ENCODE measurements at regions not wholly inside any gene's neighbourhood (a gene's known extent, or its start where the extent isn't known, plus 50 kb on each side); places are given as distances from the start of the nearest gene placed in this dataset.

DNA sequence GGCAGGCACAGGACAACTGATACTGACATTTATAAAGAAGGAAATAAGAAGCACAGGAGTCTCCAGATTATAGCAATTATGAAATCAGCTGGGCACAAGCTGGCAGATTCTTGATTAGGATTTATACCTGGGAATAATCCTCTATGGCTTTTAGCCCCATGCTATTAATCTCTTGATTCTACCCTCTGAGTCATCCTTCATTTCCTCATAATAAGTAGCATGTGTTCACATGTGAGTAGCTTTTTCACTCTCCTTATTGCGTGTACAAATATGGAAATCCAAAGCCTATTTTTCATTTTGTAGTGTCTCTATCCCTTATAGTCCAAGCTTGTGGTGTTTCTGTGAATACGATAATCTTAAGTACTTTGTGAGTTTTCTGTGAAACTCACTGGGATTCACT, 185.0 kb upstream of the PRLR start:
- no peak for DNase-seq (ENCODE audit: low read depth in 1 of 2, low spot score in 2 of 2)

More for the DNA sequence above, 185.0 kb upstream of the PRLR start:
- Histone ChIP-seq H3K27ac (ENCODE audit: low read depth, low read length) (no peak overlapping the region), H3K9ac (replicated peaks in 1 of 4; ENCODE audit: extremely low read depth in 1 of 4, low read depth in 3 of 4, low read length in 3 of 4) (no peak overlapping the region), H3K23ac (ENCODE audit: insufficient read length) (no peak overlapping the region), H2BK120ac (replicated peaks; ENCODE audit: low read depth, low read length) (no peak overlapping the region), H2BK20ac (ENCODE audit: low read length) (no peak overlapping the region), H2BK12ac (ENCODE audit: low read depth, low read length) (no peak overlapping the region), H4K5ac (ENCODE audit: insufficient read length, low read depth, low read length) (no peak overlapping the region), H3K4ac (replicated peaks; ENCODE audit: insufficient read length, low read depth, low read length) (no peak overlapping the region), H4K91ac (replicated peaks; ENCODE audit: insufficient read length, low read length) (no peak overlapping the region), H3K4me3 (ENCODE audit: extremely low read depth in 1 of 4, insufficient read depth in 2 of 4, low read depth in 3 of 4, low read length in 4 of 4) (no peak overlapping the region), H3K23me2 (ENCODE audit: low read depth, low read length) (no peaks in the 10 kb centered on the region), H3K9me3 (ENCODE audit: insufficient read depth in 2 of 2, low read depth in 1 of 2, low read length in 1 of 2) (no peaks in the 10 kb centered on the region), H4K20me1 (replicated peaks in 1 of 2; ENCODE audit: control insufficient read depth in 1 of 2, insufficient read depth in 2 of 2, low read length in 2 of 2) (no peaks in the 10 kb centered on the region), H3K18ac (ENCODE audit: extremely low read depth, low read length) (no peak overlapping the region), H3K56ac (replicated peaks; ENCODE audit: insufficient read length, low read depth, low read length) (no peak overlapping the region), H3K79me2 (ENCODE audit: control insufficient read depth in 1 of 2, insufficient read depth in 2 of 2, low read length in 2 of 2) (no peaks in the 10 kb centered on the region), H3K4me1 (replicated peaks in 1 of 4; ENCODE audit: control insufficient read depth in 3 of 4, insufficient read depth in 4 of 4, low read length in 3 of 4) (no peaks in the 10 kb centered on the region), H3K79me1 (ENCODE audit: low read depth, low read length) (no peaks in the 10 kb centered on the region), H2BK15ac (ENCODE audit: low read length) (no peak overlapping the region), H3K36me3 (ENCODE audit: control insufficient read depth in 2 of 4, insufficient read depth in 4 of 4, low read length in 3 of 4) (no peaks in the 10 kb centered on the region), H2AK5ac (ENCODE audit: low read depth, low read length) (no peak overlapping the region), H2AFZ (ENCODE audit: low read length) (no peak overlapping the region), H4K8ac (ENCODE audit: extremely low read depth, insufficient read depth, low read length) (no peak overlapping the region), H3K27me3 (replicated peaks in 1 of 4; ENCODE audit: control insufficient read depth in 3 of 4, extremely low read depth in 1 of 4, insufficient read depth in 3 of 4, low read length in 3 of 4) (no peaks in the 10 kb centered on the region), H3K4me2 (ENCODE audit: insufficient read depth in 1 of 2, low read depth in 2 of 2, low read length in 2 of 2) (no peak overlapping the region), H2BK5ac (ENCODE audit: low read depth, low read length) (no peak overlapping the region), H3K14ac (ENCODE audit: insufficient read length) (no peak overlapping the region)
- CTCF ChIA-PET (ENCODE audit: partially characterized antibody), result interaction anchor here (0.9 to 2.8 kb wide), 4 partner anchors 10 to 21 kb away, joined by 3 to 14 read pairs (median 8); no protein-coding TSS in a partner anchor
- POLR2A ChIA-PET (ENCODE audit: partially characterized antibody), result no interaction called here
- WGBS, 2 experiments (ENCODE audit: extremely low coverage in 1 of 2, insufficient coverage in 1 of 2, insufficient read length in 1 of 2, insufficient replicate concordance in 2 of 2, low coverage in 1 of 2, low lambda C conversion rate in 2 of 2, missing lambda C conversion rate in 1 of 2), result 92% methylated on average over 2 of the region's 2 CpGs; no CpG with 5 or more reads in 1 of the 2 experiments
- no peak for FAIRE-seq
- no peak for TF ChIP-seq SP1 (IDR thresholded peaks at IDR 0.05; ENCODE audit: low read depth, low read length)
- no peak for TF ChIP-seq POLR2A (IDR thresholded peaks at IDR 0.05; ENCODE audit: control extremely low read depth in 1 of 2, low read depth in 2 of 2, low read length in 2 of 2)
- no peak for TF ChIP-seq NANOG (IDR thresholded peaks at IDR 0.05; ENCODE audit: insufficient read depth, low read depth, low read length, poor library complexity, severe bottlenecking)
- TF ChIP-seq CREB1 (IDR thresholded peaks at IDR 0.05), result no peak
- TF ChIP-seq SIX5 (IDR thresholded peaks at IDR 0.05; ENCODE audit: low read depth, low read length), result no peak
- no peak for TF ChIP-seq RNF2 (IDR thresholded peaks at IDR 0.05; ENCODE audit: borderline replicate concordance, low read depth, low read length, missing control alignments, poor library complexity, severe bottlenecking)
- no peak for TF ChIP-seq KDM4A (IDR thresholded peaks at IDR 0.05; ENCODE audit: low read depth, low read length, severe bottlenecking)
- no peak for TF ChIP-seq RXRA (IDR thresholded peaks at IDR 0.05; ENCODE audit: insufficient read depth, low read depth, low read length)
- no peak for TF ChIP-seq POLR2AphosphoS5 (IDR thresholded peaks at IDR 0.05; ENCODE audit: low read depth, low read length)
- TF ChIP-seq SRF (IDR thresholded peaks at IDR 0.05; ENCODE audit: low read depth, low read length), result no peak

All from H1 (cell line).